ENCODE measurements at regions not wholly inside any gene's neighbourhood (a gene's known extent, or its start where the extent isn't known, plus 50 kb on each side); places are given as distances from the start of the nearest gene placed in this dataset.

DNA sequence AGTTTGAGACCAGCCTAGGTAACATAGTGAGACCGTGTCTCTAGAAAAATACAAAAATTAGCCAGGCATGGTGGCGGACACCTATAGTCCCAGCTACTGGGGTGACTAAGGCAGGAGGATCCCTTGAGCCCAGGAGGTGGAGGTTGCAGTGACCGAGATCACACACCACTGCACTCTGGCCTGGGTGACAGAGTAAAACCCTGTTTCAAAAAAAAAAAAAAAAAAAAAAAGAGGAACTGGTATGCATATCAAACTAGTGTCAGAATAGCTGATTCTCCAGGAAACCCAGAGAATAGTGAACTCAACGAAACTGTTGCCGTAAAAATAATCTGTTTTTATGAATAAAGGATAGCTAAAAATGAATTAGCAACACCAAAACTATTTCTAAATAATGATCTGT lies 126.6 kb upstream of the BASP1 start:
- no peak for DNase-seq (ENCODE audit: low spot score)
- in situ Hi-C loops (cut with MboI; ENCODE audit: low sequenced_read_pairs, unreplicated experiment), result no loop called here
- TF ChIP-seq, protein P1, sequence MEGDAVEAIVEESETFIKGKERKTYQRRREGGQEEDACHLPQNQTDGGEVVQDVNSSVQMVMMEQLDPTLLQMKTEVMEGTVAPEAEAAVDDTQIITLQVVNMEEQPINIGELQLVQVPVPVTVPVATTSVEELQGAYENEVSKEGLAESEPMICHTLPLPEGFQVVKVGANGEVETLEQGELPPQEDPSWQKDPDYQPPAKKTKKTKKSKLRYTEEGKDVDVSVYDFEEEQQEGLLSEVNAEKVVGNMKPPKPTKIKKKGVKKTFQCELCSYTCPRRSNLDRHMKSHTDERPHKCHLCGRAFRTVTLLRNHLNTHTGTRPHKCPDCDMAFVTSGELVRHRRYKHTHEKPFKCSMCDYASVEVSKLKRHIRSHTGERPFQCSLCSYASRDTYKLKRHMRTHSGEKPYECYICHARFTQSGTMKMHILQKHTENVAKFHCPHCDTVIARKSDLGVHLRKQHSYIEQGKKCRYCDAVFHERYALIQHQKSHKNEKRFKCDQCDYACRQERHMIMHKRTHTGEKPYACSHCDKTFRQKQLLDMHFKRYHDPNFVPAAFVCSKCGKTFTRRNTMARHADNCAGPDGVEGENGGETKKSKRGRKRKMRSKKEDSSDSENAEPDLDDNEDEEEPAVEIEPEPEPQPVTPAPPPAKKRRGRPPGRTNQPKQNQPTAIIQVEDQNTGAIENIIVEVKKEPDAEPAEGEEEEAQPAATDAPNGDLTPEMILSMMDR (IDR thresholded peaks at IDR 0.05; ENCODE audit: borderline replicate concordance, control extremely low read depth, extremely low read depth, insufficient read depth, missing control alignments), result no peak

DNA sequence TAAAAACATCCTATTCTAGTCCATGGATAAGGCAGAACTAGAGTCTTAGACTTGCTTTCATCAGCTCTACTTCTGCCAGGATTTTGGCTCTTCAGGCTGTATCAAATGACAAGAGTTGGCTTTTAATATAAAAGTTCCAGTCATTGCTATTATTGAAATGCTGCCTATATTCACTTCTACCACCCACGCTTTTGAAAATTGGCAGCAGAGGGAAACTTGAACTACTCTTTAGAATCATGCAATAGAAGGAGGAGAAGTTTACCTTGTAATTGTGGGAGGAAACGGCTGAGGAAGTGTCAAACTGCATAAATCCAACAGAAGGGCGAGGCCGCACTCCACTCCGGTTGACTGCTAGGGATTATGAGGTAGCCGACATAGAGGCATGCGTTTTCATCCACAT lies 122.6 kb upstream of the BASP1 start:
- TF ChIP-seq, protein P1 (IDR thresholded peaks at IDR 0.05; ENCODE audit: borderline replicate concordance, control extremely low read depth, extremely low read depth, insufficient read depth, missing control alignments), result no peak
- in situ Hi-C loops (cut with MboI; ENCODE audit: low sequenced_read_pairs, unreplicated experiment), result no loop called here
- no peak for DNase-seq (ENCODE audit: low spot score)

DNA sequence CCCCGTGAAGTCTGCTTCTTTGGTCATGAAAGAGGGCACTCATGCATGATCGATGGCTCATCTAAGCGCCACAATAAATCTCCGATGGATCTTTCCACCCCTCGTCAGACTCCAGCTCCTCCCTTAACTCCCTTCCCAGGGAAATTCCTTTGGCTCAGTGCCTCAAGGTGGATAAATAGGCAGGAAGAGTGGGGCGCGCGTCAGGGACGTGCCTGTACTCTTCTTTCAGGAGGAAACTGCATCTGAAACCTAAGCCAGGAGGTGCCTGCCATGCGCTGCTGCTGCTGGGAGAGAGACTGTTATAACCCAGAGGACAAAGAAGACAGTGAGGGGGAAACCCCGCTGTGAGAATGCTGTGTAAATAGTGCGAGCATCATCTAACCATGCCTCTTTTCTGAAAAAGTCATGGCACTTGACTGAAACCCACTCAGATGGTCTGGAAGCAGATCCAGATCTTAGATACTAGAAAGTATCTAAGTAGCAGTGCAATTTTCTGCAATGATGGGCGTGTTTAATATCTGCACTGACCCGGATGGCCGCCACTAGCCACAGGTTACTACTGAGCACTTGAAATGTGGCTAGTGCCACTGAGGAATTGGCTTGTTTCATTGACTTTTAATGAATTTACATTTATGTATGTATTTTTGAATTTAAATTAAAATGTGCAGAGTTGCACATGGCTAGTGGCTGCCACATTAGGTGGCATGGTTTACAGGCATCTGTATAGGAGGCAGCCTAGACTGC lies 120.3 kb upstream of the BASP1 start:
- DNase-seq (ENCODE audit: low spot score), result no peak
- TF ChIP-seq, protein P1 (IDR thresholded peaks at IDR 0.05; ENCODE audit: borderline replicate concordance, control extremely low read depth, extremely low read depth, insufficient read depth, missing control alignments), result no peak
- in situ Hi-C loops (cut with MboI; ENCODE audit: low sequenced_read_pairs, unreplicated experiment), result no loop called here

DNA sequence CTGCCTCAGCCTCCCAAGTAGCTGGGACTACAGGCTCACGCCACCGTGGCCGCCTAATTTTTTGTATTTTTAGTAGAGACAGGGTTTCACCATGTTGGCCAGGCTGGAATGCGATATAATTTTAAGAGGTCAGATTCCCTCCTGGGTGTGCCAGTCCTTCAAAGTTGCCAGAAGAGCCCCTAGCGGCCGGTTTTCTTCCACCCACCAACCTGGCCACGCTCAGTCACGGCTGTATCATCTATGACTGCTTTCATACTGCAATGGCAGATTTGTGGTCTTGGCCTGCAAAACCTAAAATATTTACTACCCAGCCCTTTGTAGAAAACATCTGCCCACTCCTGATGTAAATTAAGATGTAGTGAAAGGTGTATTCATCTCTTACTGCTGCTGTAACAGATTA lies 117.5 kb upstream of the BASP1 start:
- in situ Hi-C loops (cut with MboI; ENCODE audit: low sequenced_read_pairs, unreplicated experiment), result no loop called here
- DNase-seq (ENCODE audit: low spot score), result no peak
- TF ChIP-seq, protein P1 (IDR thresholded peaks at IDR 0.05; ENCODE audit: borderline replicate concordance, control extremely low read depth, extremely low read depth, insufficient read depth, missing control alignments), result no peak

DNA sequence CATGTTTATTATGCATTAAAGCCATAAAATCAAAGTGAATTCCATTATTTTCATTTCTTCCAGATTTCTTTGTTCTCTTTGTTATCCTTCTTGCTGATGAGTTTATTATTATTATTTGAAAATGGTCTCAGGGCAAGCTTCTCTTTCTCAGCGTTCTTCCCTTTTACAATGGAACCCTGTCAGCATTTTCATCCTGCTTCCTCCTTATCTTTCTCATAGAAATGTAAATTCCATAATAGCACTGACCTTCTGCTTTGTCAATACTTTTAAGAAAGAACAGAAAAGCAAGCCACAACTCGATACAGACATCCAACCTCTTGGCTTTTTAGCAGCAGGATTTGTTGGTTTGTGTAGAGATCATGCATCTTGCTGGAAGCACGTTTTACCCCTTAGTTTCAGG lies 114.0 kb upstream of the BASP1 start:
- TF ChIP-seq, protein P1 (IDR thresholded peaks at IDR 0.05; ENCODE audit: borderline replicate concordance, control extremely low read depth, extremely low read depth, insufficient read depth, missing control alignments), result no peak
- no peak for DNase-seq (ENCODE audit: low spot score)
- in situ Hi-C loops (cut with MboI; ENCODE audit: low sequenced_read_pairs, unreplicated experiment), result no loop called here

DNA sequence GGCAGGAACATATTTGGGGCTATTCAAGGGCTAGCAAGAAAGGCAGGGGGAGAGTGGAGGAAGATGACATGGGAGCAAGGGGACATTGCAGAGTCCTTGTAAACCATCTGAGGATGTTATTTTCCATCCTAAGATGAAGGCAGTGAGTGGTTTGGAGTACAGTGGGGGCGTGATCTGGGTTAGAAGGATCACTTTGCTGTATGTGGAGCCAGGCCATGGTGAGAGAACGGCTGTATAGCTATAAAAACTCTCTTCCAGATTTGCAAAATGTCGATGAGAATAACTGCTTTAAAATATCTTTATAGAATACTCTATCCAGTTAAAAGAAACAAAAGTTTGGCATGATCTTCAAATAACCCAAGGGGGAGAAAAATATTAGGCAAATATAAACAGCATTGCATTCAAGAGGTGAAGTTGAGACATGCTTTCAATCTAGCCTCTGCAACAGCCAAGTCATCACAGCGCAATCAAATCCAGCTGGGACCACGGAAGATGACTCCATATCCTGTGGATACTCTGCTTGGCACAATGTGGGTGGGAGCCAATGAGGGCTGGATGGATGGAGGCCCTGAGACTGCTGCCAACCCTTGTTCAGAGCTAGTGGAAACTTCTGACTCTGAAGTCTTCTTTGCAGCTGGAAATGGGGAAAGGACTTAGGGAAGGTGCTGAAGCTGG lies 111.5 kb upstream of the BASP1 start:
- in situ Hi-C loops (cut with MboI; ENCODE audit: low sequenced_read_pairs, unreplicated experiment), result no loop called here
- no peak for DNase-seq (ENCODE audit: low spot score)
- TF ChIP-seq, protein P1 (IDR thresholded peaks at IDR 0.05; ENCODE audit: borderline replicate concordance, control extremely low read depth, extremely low read depth, insufficient read depth, missing control alignments), result no peak
